WERI-Rb-1 (cell line): ENCODE measurements at regions not wholly inside any gene's neighbourhood (a gene's known extent, or its start where the extent isn't known, plus 50 kb on each side); places are given as distances from the start of the nearest gene placed in this dataset.

Experiments
- DNase-seq: peaks from one replicate; pipeline ENCODE4 v3.0.0-alpha.2; 2020
- H3K27ac ChIP-seq: fragments of 250-450 bp; sonication (Bioruptor Pico); 2 replicates; pipeline ENCODE4 v1.5.1; 2020; ENCODE audit warnings: mild to moderate bottlenecking, moderate library complexity
- H3K27me3 ChIP-seq: fragments of 250-450 bp; sonication (Bioruptor Pico); 2 replicates; pipeline ENCODE4 v1.5.1; 2021; ENCODE audit warnings: mild to moderate bottlenecking, low read depth, moderate library complexity; ENCODE audit not compliant: insufficient read depth, severe bottlenecking
- H3K36me3 ChIP-seq: fragments of 250-450 bp; sonication (Bioruptor Pico); 2 replicates; pipeline ENCODE4 v1.5.1; 2020; ENCODE audit warnings: mild to moderate bottlenecking, moderate library complexity
- H3K4me3 ChIP-seq: 2 replicates; pipeline ENCODE4 v1.5.1; 2011; ENCODE audit warnings: low read depth, mild to moderate bottlenecking, control low read depth, low read length
- H3K9me3 ChIP-seq: fragments of 250-450 bp; sonication (Bioruptor Pico); 2 replicates; pipeline ENCODE4 v1.5.1; 2021; ENCODE audit warnings: mild to moderate bottlenecking, moderate library complexity; ENCODE audit not compliant: severe bottlenecking
- CTCF ChIP-seq: IDR thresholded peaks from 2 replicates; pipeline ENCODE4 v1.5.1; 2011; ENCODE audit warnings: low read depth, mild to moderate bottlenecking, control low read depth, inconsistent platforms, low read length

GRCh38 chr2:84026818-84027217, 432.3 kb downstream of the SUCLG1 start:
- Histone ChIP-seq H3K27me3 (no peaks in the 10 kb centered on the region), H3K4me3 (no peak overlapping the region), H3K27ac (no peak overlapping the region), H3K36me3 (no peaks in the 10 kb centered on the region), H3K9me3 (no peaks in the 10 kb centered on the region)
- no peak for DNase-seq
- no peak for TF ChIP-seq CTCF

- Histone ChIP-seq H3K4me3 (no peak overlapping the region), H3K9me3 (no peaks in the 10 kb centered on the region), H3K27ac (no peak overlapping the region), H3K27me3 (no peaks in the 10 kb centered on the region), H3K36me3 (no peaks in the 10 kb centered on the region)
- DNase-seq: peak; percentile 39
- TF ChIP-seq CTCF: peak; percentile 62
These were observed 436.2 kb downstream of the SUCLG1 start for GRCh38 chr2:84022810-84023431.

- DNase-seq: no peak
- Histone ChIP-seq H3K36me3 (no peaks in the 10 kb centered on the region), H3K27me3 (no peaks in the 10 kb centered on the region), H3K4me3 (no peak overlapping the region), H3K27ac (no peak overlapping the region), H3K9me3 (no peaks in the 10 kb centered on the region)
- TF ChIP-seq CTCF: no peak
These were observed 442.1 kb downstream of the SUCLG1 start for GRCh38 chr2:84017010-84017409.

- TF ChIP-seq CTCF: no peak
- no peak for DNase-seq
- Histone ChIP-seq H3K4me3 (no peak overlapping the region), H3K27ac (no peak overlapping the region), H3K36me3 (no peaks in the 10 kb centered on the region), H3K9me3 (no peaks in the 10 kb centered on the region), H3K27me3 (no peaks in the 10 kb centered on the region)
These were observed 442.9 kb downstream of the SUCLG1 start for GRCh38 chr2:84016183-84016582.

GRCh38 chr2:83997889-83998288, 461.2 kb downstream of the SUCLG1 start:
- no peaks in the 10 kb centered on the region for H3K9me3 ChIP-seq

More at GRCh38 chr2:83997889-83998288, 461.2 kb downstream of the SUCLG1 start:
- no peak overlapping the region for H3K27ac ChIP-seq
- no peak for DNase-seq
- H3K27me3 ChIP-seq: no peaks in the 10 kb centered on the region
- TF ChIP-seq CTCF: no peak
- H3K4me3 ChIP-seq: no peak overlapping the region
- H3K36me3 ChIP-seq: no peaks in the 10 kb centered on the region
